Retinal pigment epithelial cell (primary cell): ENCODE measurements at regions not wholly inside any gene's neighbourhood (a gene's known extent, or its start where the extent isn't known, plus 50 kb on each side); places are given as distances from the start of the nearest gene placed in this dataset.

Experiments
- DNase-seq: peaks from one replicate; pipeline ENCODE4 v3.0.0-alpha.2; 2010; ENCODE audit warnings: low read depth
- H3K4me3 ChIP-seq: 2 replicates; pipeline ENCODE4 v1.5.1; 2011; ENCODE audit warnings: mild to moderate bottlenecking, low read length, control low read depth, moderate library complexity
- TF ChIP-seq, protein P1 (sequence below): conservative IDR thresholded peaks from 2 replicates; pipeline ENCODE4 v1.5.1; 2011; ENCODE audit warnings: low read depth, low read length, control low read depth, inconsistent platforms

GRCh38 chr18:38616306-38616705, 1050.7 kb upstream of the CELF4 start:
- DNase-seq = no peak

GRCh38 chr18:38612904-38613303, 1047.3 kb upstream of the CELF4 start:
- no peak overlapping the region for H3K4me3 ChIP-seq
- DNase-seq = no peak
- TF ChIP-seq, protein P1, sequence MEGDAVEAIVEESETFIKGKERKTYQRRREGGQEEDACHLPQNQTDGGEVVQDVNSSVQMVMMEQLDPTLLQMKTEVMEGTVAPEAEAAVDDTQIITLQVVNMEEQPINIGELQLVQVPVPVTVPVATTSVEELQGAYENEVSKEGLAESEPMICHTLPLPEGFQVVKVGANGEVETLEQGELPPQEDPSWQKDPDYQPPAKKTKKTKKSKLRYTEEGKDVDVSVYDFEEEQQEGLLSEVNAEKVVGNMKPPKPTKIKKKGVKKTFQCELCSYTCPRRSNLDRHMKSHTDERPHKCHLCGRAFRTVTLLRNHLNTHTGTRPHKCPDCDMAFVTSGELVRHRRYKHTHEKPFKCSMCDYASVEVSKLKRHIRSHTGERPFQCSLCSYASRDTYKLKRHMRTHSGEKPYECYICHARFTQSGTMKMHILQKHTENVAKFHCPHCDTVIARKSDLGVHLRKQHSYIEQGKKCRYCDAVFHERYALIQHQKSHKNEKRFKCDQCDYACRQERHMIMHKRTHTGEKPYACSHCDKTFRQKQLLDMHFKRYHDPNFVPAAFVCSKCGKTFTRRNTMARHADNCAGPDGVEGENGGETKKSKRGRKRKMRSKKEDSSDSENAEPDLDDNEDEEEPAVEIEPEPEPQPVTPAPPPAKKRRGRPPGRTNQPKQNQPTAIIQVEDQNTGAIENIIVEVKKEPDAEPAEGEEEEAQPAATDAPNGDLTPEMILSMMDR = no peak

More at GRCh38 chr18:38616306-38616705, 1050.7 kb upstream of the CELF4 start:
- no peak overlapping the region for H3K4me3 ChIP-seq
- TF ChIP-seq, protein P1 = no peak

DNA sequence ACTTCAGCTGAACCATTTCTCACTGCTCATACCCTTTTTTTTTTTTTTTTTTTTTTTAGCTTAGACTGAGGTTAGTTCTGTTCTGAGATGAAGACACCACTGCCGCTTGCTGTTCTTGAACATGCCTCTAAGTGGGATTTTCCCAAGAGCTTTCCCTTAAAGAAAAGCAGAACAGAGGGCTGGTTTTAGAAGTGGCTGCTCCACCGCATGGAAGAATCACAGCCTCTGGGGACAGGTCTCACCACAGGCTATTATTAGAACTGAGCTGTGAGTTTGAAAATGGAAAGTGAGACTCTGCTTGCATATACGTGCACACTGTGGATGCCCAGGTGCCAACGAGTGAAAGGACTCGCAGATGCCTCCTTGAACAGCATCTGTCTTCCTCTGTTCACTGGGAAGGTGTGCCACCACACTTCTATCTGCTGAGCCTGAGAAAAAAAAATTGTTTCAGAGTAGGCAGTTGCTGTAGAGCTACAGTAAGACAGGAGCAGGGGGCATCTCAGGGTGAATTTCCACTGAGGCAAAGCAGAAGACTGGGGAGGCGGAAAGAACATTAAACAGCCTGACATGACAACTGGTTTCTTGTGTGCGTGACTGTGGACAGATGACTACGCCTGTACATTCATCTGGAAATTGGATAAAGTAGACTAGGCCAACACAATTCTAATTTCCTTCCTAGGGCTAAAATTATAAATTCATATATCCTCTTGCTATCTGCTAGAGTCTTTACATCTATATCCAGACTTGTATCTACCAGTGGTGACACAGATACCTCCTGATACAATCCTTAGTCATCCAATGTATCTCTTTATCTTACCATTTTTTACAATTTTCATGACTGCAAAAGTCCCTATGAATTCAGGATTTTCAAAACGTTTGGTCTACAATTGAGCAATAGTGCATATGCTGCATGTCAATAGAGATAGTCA, 1045.7 kb upstream of the CELF4 start:
- DNase-seq = no peak
- H3K4me3 ChIP-seq = no peak overlapping the region
- TF ChIP-seq, protein P1 = no peak

- TF ChIP-seq, protein P1 = no peak
- DNase-seq = no peak
These were observed 1041.2 kb upstream of the CELF4 start for GRCh38 chr18:38606841-38607240.

GRCh38 chr18:38602341-38602740, 1036.7 kb upstream of the CELF4 start:
- no peak for DNase-seq
- H3K4me3 ChIP-seq = no peak overlapping the region
- TF ChIP-seq, protein P1 = no peak

More at GRCh38 chr18:38606841-38607240, 1041.2 kb upstream of the CELF4 start:
- no peak overlapping the region for H3K4me3 ChIP-seq

GRCh38 chr18:38587571-38587970, 1022.0 kb upstream of the CELF4 start:
- H3K4me3 ChIP-seq = no peak overlapping the region
- TF ChIP-seq, protein P1 = no peak
- DNase-seq = no peak

GRCh38 chr18:38586327-38586726, 1020.7 kb upstream of the CELF4 start:
- no peak for DNase-seq
- no peak overlapping the region for H3K4me3 ChIP-seq
- TF ChIP-seq, protein P1 = no peak
